Endothelial cell of umbilical vein (primary cell): ENCODE measurements at regions not wholly inside any gene's neighbourhood (a gene's known extent, or its start where the extent isn't known, plus 50 kb on each side); places are given as distances from the start of the nearest gene placed in this dataset.

Experiments used
- BruUV-seq: library from RNA; stranded (reverse); fragments of 400-500 nt; replicated peaks from 2 replicates; lab custom pipeline; 2021; lab: Mats Ljungman, UMichigan
- CTCF ChIA-PET: fragments of 300-600, 350-600 bp; sonication (Branson Sonifier 250); formaldehyde crosslinking; loops from one replicate; lab custom pipeline; 2021; ENCODE audit warnings: antibody characterized with exemption, inconsistent platforms; lab: Charles Lee
- POLR2A ChIA-PET: fragments of 300-600, 350-600 bp; sonication (Branson Sonifier 250); formaldehyde crosslinking; loops from one replicate; lab custom pipeline; 2021; ENCODE audit warnings: antibody characterized with exemption, inconsistent platforms; lab: Charles Lee
- DNase-seq: peaks from one replicate; pipeline ENCODE4 v3.0.0-alpha.2; 2011; ENCODE audit warnings: low read depth, low spot score
- FAIRE-seq: peaks from 2 replicates; lab custom pipeline; 2011; peaks lifted over from hg19 to GRCh38; lab: Jason Lieb, UNC
- H2AFZ ChIP-seq: 2 replicates; pipeline ENCODE4 v1.6.0; 2012; ENCODE audit warnings: low read depth, low read length, control low read depth, inconsistent platforms
- H3K27ac ChIP-seq: 2 replicates; pipeline ENCODE4 v1.5.1; 2011; ENCODE audit warnings: low read depth, mild to moderate bottlenecking, control low read depth, low read length, moderate library complexity; ENCODE audit not compliant: insufficient read depth
- H3K27me3 ChIP-seq, 2 experiments: 2 replicates each; pipeline versions ENCODE4 v1.6.0 to v1.6.1; 2011; ENCODE audit warnings: low read length in 2 of 2, mixed read lengths in 1 of 2; ENCODE audit not compliant: control insufficient read depth in 2 of 2, insufficient read depth in 2 of 2
- H3K36me3 ChIP-seq, 2 experiments: 2 replicates in 1 of 2; 3 replicates in 1 of 2; pipeline ENCODE4 v1.5.1; 2011; ENCODE audit warnings: low read length in 2 of 2, mild to moderate bottlenecking in 1 of 2, moderate library complexity in 1 of 2; ENCODE audit not compliant: control insufficient read depth in 2 of 2, insufficient read depth in 2 of 2; ENCODE audit errors: extremely low read depth in 1 of 2
- H3K4me1 ChIP-seq: 3 replicates; pipeline ENCODE4 v1.5.1; 2011; ENCODE audit warnings: mild to moderate bottlenecking, low read length; ENCODE audit not compliant: control insufficient read depth, insufficient read depth; ENCODE audit errors: extremely low read depth
- H3K4me2 ChIP-seq: 2 replicates; pipeline ENCODE4 v1.6.1; 2011; ENCODE audit warnings: low read length, control low read depth, mixed read lengths; ENCODE audit not compliant: insufficient read depth
- H3K4me3 ChIP-seq, 3 experiments: fragments of 200-600 bp in 1 of 3; sonication (generic), shearing (Covaris generic) in 1 of 3; replicated peaks in 1 of 3; 2 replicates each; pipeline ENCODE4 v1.5.1; 2011 to 2016; ENCODE audit warnings: control low read depth in 3 of 3, low read length in 3 of 3, mild to moderate bottlenecking in 2 of 3, inconsistent platforms in 1 of 3, low read depth in 1 of 3, moderate library complexity in 1 of 3; ENCODE audit not compliant: insufficient read depth in 1 of 3
- H3K79me2 ChIP-seq: 2 replicates; pipeline ENCODE4 v1.6.0; 2012; ENCODE audit warnings: low read length, inconsistent platforms; ENCODE audit not compliant: control insufficient read depth, insufficient read depth
- H3K9ac ChIP-seq: replicated peaks from 2 replicates; pipeline ENCODE3; 2011; ENCODE audit warnings: low read length, control low read depth; ENCODE audit not compliant: insufficient read depth; ENCODE audit errors: extremely low read depth
- H3K9me1 ChIP-seq: replicated peaks from 3 replicates; pipeline ENCODE4 v1.6.0; 2011; ENCODE audit warnings: mild to moderate bottlenecking, low read length; ENCODE audit not compliant: control insufficient read depth, insufficient read depth; ENCODE audit errors: extremely low read depth
- H3K9me3 ChIP-seq: replicated peaks from 2 replicates; pipeline ENCODE4 v1.5.1; 2012; ENCODE audit warnings: low read length, inconsistent platforms; ENCODE audit not compliant: control insufficient read depth, insufficient read depth
- H4K20me1 ChIP-seq: replicated peaks from 2 replicates; pipeline ENCODE3; 2011; ENCODE audit warnings: mild to moderate bottlenecking, low read length; ENCODE audit not compliant: control insufficient read depth, insufficient read depth; ENCODE audit errors: extremely low read depth
- CTCF ChIP-seq, 2 donors: IDR thresholded peaks; 1 replicate in 1 of 2; 2 replicates in 1 of 2; pipeline ENCODE4 v1.5.1; 2011; ENCODE audit warnings: low read length in 2 of 2, mild to moderate bottlenecking in 2 of 2, moderate library complexity in 2 of 2, control low read depth in 1 of 2, inconsistent platforms in 1 of 2, low read depth in 1 of 2; ENCODE audit not compliant: insufficient read depth in 1 of 2; ENCODE audit errors: extremely low read depth in 1 of 2
- EZH2 ChIP-seq: IDR thresholded peaks from 2 replicates; pipeline ENCODE4 v1.6.1; 2012; ENCODE audit warnings: borderline replicate concordance, low read depth, mild to moderate bottlenecking, moderate library complexity, low read length, inconsistent platforms; ENCODE audit not compliant: severe bottlenecking
- FOS ChIP-seq: IDR thresholded peaks from 2 replicates; pipeline ENCODE4 v1.6.1; 2011; ENCODE audit warnings: mild to moderate bottlenecking, low read length, moderate library complexity, borderline replicate concordance; ENCODE audit not compliant: insufficient read depth
- GATA2 ChIP-seq: IDR thresholded peaks from 2 replicates; pipeline ENCODE4 v1.7.0; 2011; ENCODE audit warnings: low read depth, mild to moderate bottlenecking, moderate library complexity, mixed read lengths, low read length; ENCODE audit not compliant: insufficient read length, insufficient read depth
- JUN ChIP-seq: IDR thresholded peaks from 2 replicates; pipeline ENCODE4 v1.6.1; 2011; ENCODE audit warnings: borderline replicate concordance, low read depth; ENCODE audit not compliant: insufficient read length, insufficient read depth
- MAX ChIP-seq: IDR thresholded peaks from 2 replicates; pipeline ENCODE4 v1.6.1; 2011; ENCODE audit not compliant: insufficient read depth, insufficient read length
- MYC ChIP-seq: IDR thresholded peaks from one replicate; pipeline ENCODE4 v1.6.1; 2011; ENCODE audit warnings: mild to moderate bottlenecking, low read depth, low read length
- POLR2A ChIP-seq: IDR thresholded peaks from 2 replicates; pipeline ENCODE4 v1.6.1; 2012; ENCODE audit warnings: low read depth, mild to moderate bottlenecking, control low read depth, low read length
- POLR2AphosphoS5 ChIP-seq: IDR thresholded peaks from 2 replicates; pipeline ENCODE4 v1.6.1; 2012; ENCODE audit warnings: low read depth, mild to moderate bottlenecking, control low read depth, low read length, moderate library complexity; ENCODE audit not compliant: insufficient read depth
- dilution Hi-C: fragments of 300-500 bp; cut with MboI; formaldehyde crosslinking; loops from one replicate; pipeline ENCODE4 v1.15.0; 2019; ENCODE audit warnings: low sequenced_read_pairs; ENCODE audit not compliant: extremely low pct_ligation_motif_present
- intact Hi-C: fragments of 100-400 bp; cut with micrococcal nuclease; formaldehyde crosslinking; loops from one replicate; pipeline ENCODE4 v1.10.0; 2022

GRCh38 chr16:58884141-58884540, 150.0 kb upstream of the GOT2 start:
- FAIRE-seq (no peak), DNase-seq (no peak)
- TF ChIP-seq MAX, result no peak
- TF ChIP-seq EZH2, result no peak
- no peak for TF ChIP-seq POLR2A
- TF ChIP-seq GATA2, result no peak
- no peak for TF ChIP-seq FOS
- no peak for TF ChIP-seq JUN
- TF ChIP-seq CTCF (IDR thresholded peaks at IDR 0.05; ENCODE audit: extremely low read depth in 1 of 2, insufficient read depth in 1 of 2, low read depth in 1 of 2, low read length in 2 of 2), result no peak
- no peak for TF ChIP-seq POLR2AphosphoS5
- TF ChIP-seq MYC, result no peak
- Histone ChIP-seq H3K79me2 (no peaks in the 10 kb centered on the region), H3K4me3 (no peak overlapping the region), H3K4me2 (no peak overlapping the region), H2AFZ (no peak overlapping the region), H3K27me3 (no peaks in the 10 kb centered on the region), H3K9ac (no peak overlapping the region), H3K27ac (no peak overlapping the region), H4K20me1 (no peaks in the 10 kb centered on the region), H3K36me3 (no peaks in the 10 kb centered on the region), H3K9me1 (no peaks in the 10 kb centered on the region), H3K4me1 (no peaks in the 10 kb centered on the region), H3K9me3 (no peaks in the 10 kb centered on the region)
- dilution Hi-C loops, result no loop called here
- no TSS peak for BruUV-seq
- ChIA-PET CTCF (no interaction called here), POLR2A (no interaction called here)
- intact Hi-C loops, result no loop called here
